ENCODE measurements at regions not wholly inside any gene's neighbourhood (a gene's known extent, or its start where the extent isn't known, plus 50 kb on each side); places are given as distances from the start of the nearest gene placed in this dataset.

GRCh38 chr10:58019863-58020537 lies 247.7 kb downstream of the IPMK start:
- H3K4me2 ChIP-seq (ENCODE audit: unreplicated experiment) = no peak overlapping the region
- H3K9ac ChIP-seq = no peak overlapping the region
- H3K36me3 ChIP-seq (ENCODE audit: low read depth) = no peaks in the 10 kb centered on the region
- H3K79me2 ChIP-seq (ENCODE audit: insufficient read depth) = no peaks in the 10 kb centered on the region
- in situ Hi-C loops (cut with MboI) = no loop called here
- no peak overlapping the region for H2AFZ ChIP-seq
- 51 to 62% methylated on average over 3 of the region's 3 CpGs for WGBS, 2 experiments (ENCODE audit: low coverage in 1 of 2, low lambda C conversion rate in 2 of 2, missing lambda C conversion rate in 2 of 2)
- no peaks in the 10 kb centered on the region for H4K20me1 ChIP-seq (ENCODE audit: insufficient read depth)
- no peaks in the 10 kb centered on the region for H3K9me3 ChIP-seq (ENCODE audit: low read depth)
- peaks cover 45% of the 10 kb centered on the region for H3K4me1 ChIP-seq (ENCODE audit: insufficient read depth)
- no peak for DNase-seq
- TF ChIP-seq EZH2phosphoT487 (IDR thresholded peaks at IDR 0.05; ENCODE audit: insufficient read depth, low read depth) (no peak), EZH2 (IDR thresholded peaks at IDR 0.05; ENCODE audit: insufficient read depth, poor library complexity, severe bottlenecking) (no peak)
- H3F3A ChIP-seq (ENCODE audit: insufficient read depth) = peaks cover 26% of the 10 kb centered on the region
- H3K9me2 ChIP-seq (ENCODE audit: insufficient read depth) = no peaks in the 10 kb centered on the region
- no peak overlapping the region for H3K27ac ChIP-seq
- H3K4me3 ChIP-seq = no peak overlapping the region
- H3K27me3 ChIP-seq (replicated peaks; ENCODE audit: insufficient read depth) = no peaks in the 10 kb centered on the region

GRCh38 chr10:58017719-58018367 lies 249.9 kb downstream of the IPMK start:
- H3K4me1 ChIP-seq (ENCODE audit: insufficient read depth) = peaks cover 38% of the 10 kb centered on the region
- H3K9ac ChIP-seq = no peak overlapping the region
- no peak overlapping the region for H2AFZ ChIP-seq
- no peak overlapping the region for H3K4me3 ChIP-seq
- no peak overlapping the region for H3K4me2 ChIP-seq (ENCODE audit: unreplicated experiment)
- WGBS, 2 experiments (ENCODE audit: low coverage in 1 of 2, low lambda C conversion rate in 2 of 2, missing lambda C conversion rate in 2 of 2) = 53 to 58% methylated on average over 5 of the region's 5 CpGs
- no peaks in the 10 kb centered on the region for H3K79me2 ChIP-seq (ENCODE audit: insufficient read depth)
- no peaks in the 10 kb centered on the region for H3K36me3 ChIP-seq (ENCODE audit: low read depth)
- in situ Hi-C loops (cut with MboI) = no loop called here
- no peaks in the 10 kb centered on the region for H3K9me2 ChIP-seq (ENCODE audit: insufficient read depth)
- H3K27ac ChIP-seq = peak overlapping the region; percentile 21; the same call in 1 of the 2 replicates
- peaks cover 16% of the 10 kb centered on the region for H3F3A ChIP-seq (ENCODE audit: insufficient read depth)
- H3K27me3 ChIP-seq (replicated peaks; ENCODE audit: insufficient read depth) = no peaks in the 10 kb centered on the region
- no peaks in the 10 kb centered on the region for H4K20me1 ChIP-seq (ENCODE audit: insufficient read depth)
- no peaks in the 10 kb centered on the region for H3K9me3 ChIP-seq (ENCODE audit: low read depth)
- TF ChIP-seq EZH2 (IDR thresholded peaks at IDR 0.05; ENCODE audit: insufficient read depth, poor library complexity, severe bottlenecking) (no peak), EZH2phosphoT487 (IDR thresholded peaks at IDR 0.05; ENCODE audit: insufficient read depth, low read depth) (no peak)
- DNase-seq = peak; percentile 92

GRCh38 chr10:58016614-58017013 lies 251.1 kb downstream of the IPMK start:
- H4K20me1 ChIP-seq (ENCODE audit: insufficient read depth) = no peaks in the 10 kb centered on the region
- in situ Hi-C loops (cut with MboI) = no loop called here
- H3K9ac ChIP-seq = no peak overlapping the region
- peaks cover 9% of the 10 kb centered on the region for H3F3A ChIP-seq (ENCODE audit: insufficient read depth)
- no peaks in the 10 kb centered on the region for H3K27me3 ChIP-seq (replicated peaks; ENCODE audit: insufficient read depth)
- no peak overlapping the region for H2AFZ ChIP-seq
- H3K9me3 ChIP-seq (ENCODE audit: low read depth) = no peaks in the 10 kb centered on the region
- DNase-seq = no peak
- H3K27ac ChIP-seq = no peak overlapping the region
- WGBS, 2 experiments (ENCODE audit: low coverage in 1 of 2, low lambda C conversion rate in 2 of 2, missing lambda C conversion rate in 2 of 2) = 98 to 100% methylated on average over 1 of the region's 1 CpG
- H3K4me3 ChIP-seq = no peak overlapping the region
- H3K36me3 ChIP-seq (ENCODE audit: low read depth) = no peaks in the 10 kb centered on the region
- no peaks in the 10 kb centered on the region for H3K79me2 ChIP-seq (ENCODE audit: insufficient read depth)
- peaks cover 33% of the 10 kb centered on the region for H3K4me1 ChIP-seq (ENCODE audit: insufficient read depth)
- TF ChIP-seq EZH2phosphoT487 (IDR thresholded peaks at IDR 0.05; ENCODE audit: insufficient read depth, low read depth) (no peak), EZH2 (IDR thresholded peaks at IDR 0.05; ENCODE audit: insufficient read depth, poor library complexity, severe bottlenecking) (no peak)
- H3K4me2 ChIP-seq (ENCODE audit: unreplicated experiment) = no peak overlapping the region
- no peaks in the 10 kb centered on the region for H3K9me2 ChIP-seq (ENCODE audit: insufficient read depth)

DNA sequence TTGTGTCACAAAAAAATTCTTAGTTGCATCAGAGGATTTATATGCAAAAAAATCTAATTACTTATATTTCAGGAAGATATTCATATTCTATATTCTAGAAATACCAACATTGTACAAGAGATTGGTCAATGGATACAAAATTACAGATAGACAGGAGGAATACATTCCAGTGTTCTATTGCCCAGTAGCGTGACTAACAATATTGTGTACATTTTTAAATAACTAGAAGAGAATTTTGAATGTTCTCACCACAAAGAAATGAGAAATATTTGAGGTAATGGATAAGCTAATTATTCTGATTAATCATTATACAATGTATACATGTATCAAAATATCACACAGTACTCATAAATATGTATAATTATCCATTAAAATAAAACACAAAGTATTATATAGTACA lies 253.3 kb downstream of the IPMK start:
- Histone ChIP-seq H2AFZ (no peak overlapping the region), H3F3A (ENCODE audit: insufficient read depth) (peaks cover 9% of the 10 kb centered on the region), H3K27ac (no peak overlapping the region), H3K9ac (no peak overlapping the region), H3K4me1 (ENCODE audit: insufficient read depth) (peaks cover 33% of the 10 kb centered on the region), H3K36me3 (ENCODE audit: low read depth) (no peaks in the 10 kb centered on the region), H3K9me2 (ENCODE audit: insufficient read depth) (no peaks in the 10 kb centered on the region), H3K9me3 (ENCODE audit: low read depth) (no peaks in the 10 kb centered on the region), H3K79me2 (ENCODE audit: insufficient read depth) (no peaks in the 10 kb centered on the region), H4K20me1 (ENCODE audit: insufficient read depth) (no peaks in the 10 kb centered on the region), H3K4me3 (no peak overlapping the region), H3K4me2 (ENCODE audit: unreplicated experiment) (no peak overlapping the region), H3K27me3 (replicated peaks; ENCODE audit: insufficient read depth) (no peaks in the 10 kb centered on the region)
- TF ChIP-seq EZH2 (IDR thresholded peaks at IDR 0.05; ENCODE audit: insufficient read depth, poor library complexity, severe bottlenecking) = no peak
- no peak for TF ChIP-seq EZH2phosphoT487 (IDR thresholded peaks at IDR 0.05; ENCODE audit: insufficient read depth, low read depth)
- DNase-seq = no peak
- WGBS, 2 experiments (ENCODE audit: low coverage in 1 of 2, low lambda C conversion rate in 2 of 2, missing lambda C conversion rate in 2 of 2) = 48 to 50% methylated on average over 1 of the region's 1 CpG
- in situ Hi-C loops (cut with MboI) = no loop called here
